ENCODE measurements at regions not wholly inside any gene's neighbourhood (a gene's known extent, or its start where the extent isn't known, plus 50 kb on each side); places are given as distances from the start of the nearest gene placed in this dataset.

DNA sequence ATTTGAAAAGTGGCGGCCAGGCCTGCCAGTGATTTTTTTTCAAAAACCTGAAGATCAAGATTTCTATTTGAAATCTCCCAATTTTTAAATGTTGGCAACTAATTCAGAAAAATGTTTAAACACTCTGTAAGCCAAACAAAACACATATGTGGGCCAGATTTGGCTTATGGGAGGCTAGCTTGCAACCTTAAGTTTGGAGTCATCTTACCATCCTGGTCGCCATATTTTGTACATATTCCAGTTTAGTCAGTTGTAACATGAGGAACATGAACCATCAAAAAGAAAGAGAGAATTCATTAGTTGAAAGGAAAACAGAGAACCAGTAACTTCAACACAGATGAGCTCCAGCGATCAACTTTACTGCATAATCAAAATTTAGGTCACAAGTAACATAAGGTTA, 115.4 kb downstream of the TMEM26 start:
- no peak for TF ChIP-seq ZBTB7A (IDR thresholded peaks at IDR 0.05; ENCODE audit: low read depth)
- TF ChIP-seq, protein P1, sequence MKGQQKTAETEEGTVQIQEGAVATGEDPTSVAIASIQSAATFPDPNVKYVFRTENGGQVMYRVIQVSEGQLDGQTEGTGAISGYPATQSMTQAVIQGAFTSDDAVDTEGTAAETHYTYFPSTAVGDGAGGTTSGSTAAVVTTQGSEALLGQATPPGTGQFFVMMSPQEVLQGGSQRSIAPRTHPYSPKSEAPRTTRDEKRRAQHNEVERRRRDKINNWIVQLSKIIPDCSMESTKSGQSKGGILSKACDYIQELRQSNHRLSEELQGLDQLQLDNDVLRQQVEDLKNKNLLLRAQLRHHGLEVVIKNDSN (IDR thresholded peaks at IDR 0.05), result no peak
- no peak for TF ChIP-seq EP300 (IDR thresholded peaks at IDR 0.05; ENCODE audit: borderline replicate concordance)
- no peak for TF ChIP-seq CEBPB (IDR thresholded peaks at IDR 0.05)
- no peak for TF ChIP-seq CREB1 (IDR thresholded peaks at IDR 0.05; ENCODE audit: low read depth)
- no peak for TF ChIP-seq NFIC (IDR thresholded peaks at IDR 0.05)
- no peak for TF ChIP-seq EGR1 (IDR thresholded peaks at IDR 0.05)

DNA sequence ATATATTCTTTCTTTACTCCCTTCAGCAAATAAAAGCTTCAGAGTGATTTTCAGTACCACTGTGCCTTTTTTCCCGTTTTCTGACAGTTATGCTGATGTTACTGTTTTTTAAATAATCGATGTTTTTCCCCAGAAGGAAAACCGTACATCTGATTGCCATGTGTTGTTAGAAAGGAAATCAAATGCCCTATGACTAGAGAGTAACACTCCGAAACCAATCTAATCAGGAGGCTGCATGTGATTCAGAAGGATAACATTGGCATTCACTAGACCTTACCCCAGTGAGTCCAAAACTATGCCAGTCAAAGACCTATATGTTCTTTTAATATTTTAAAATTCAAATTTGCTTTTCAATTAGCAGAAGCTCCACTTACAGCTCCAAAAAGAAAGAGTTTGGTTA, 116.3 kb downstream of the TMEM26 start:
- TF ChIP-seq CREB1 (IDR thresholded peaks at IDR 0.05; ENCODE audit: low read depth) (no peak), NFIC (IDR thresholded peaks at IDR 0.05) (no peak), EGR1 (IDR thresholded peaks at IDR 0.05) (no peak), TCF12 (IDR thresholded peaks at IDR 0.05; ENCODE audit: low read depth) (no peak), ZBTB7A (IDR thresholded peaks at IDR 0.05; ENCODE audit: low read depth) (no peak), RAD21 (IDR thresholded peaks at IDR 0.05; ENCODE audit: low read depth) (no peak)
- TF ChIP-seq, protein P2, sequence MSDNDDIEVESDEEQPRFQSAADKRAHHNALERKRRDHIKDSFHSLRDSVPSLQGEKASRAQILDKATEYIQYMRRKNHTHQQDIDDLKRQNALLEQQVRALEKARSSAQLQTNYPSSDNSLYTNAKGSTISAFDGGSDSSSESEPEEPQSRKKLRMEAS (IDR thresholded peaks at IDR 0.05), result no peak

DNA sequence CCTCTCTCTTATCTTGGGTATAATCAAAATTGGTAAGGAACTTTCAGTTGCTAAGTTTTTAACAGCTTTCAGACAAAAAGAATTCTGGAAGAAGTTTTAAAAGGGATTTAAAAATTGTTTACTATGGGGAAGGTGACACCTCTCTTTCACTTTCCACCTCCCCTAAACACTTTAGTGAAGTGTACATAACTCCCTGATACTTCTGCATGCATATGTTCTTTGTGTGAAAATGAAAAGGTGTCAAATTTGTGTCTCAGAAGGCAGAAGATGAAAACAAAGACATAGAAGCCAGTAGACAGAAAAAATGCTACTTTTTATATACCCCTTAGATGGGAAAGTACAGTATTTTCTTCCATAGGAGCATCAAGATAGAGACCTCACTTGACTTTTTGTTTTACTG, 117.8 kb downstream of the TMEM26 start:
- TF ChIP-seq, protein P3, sequence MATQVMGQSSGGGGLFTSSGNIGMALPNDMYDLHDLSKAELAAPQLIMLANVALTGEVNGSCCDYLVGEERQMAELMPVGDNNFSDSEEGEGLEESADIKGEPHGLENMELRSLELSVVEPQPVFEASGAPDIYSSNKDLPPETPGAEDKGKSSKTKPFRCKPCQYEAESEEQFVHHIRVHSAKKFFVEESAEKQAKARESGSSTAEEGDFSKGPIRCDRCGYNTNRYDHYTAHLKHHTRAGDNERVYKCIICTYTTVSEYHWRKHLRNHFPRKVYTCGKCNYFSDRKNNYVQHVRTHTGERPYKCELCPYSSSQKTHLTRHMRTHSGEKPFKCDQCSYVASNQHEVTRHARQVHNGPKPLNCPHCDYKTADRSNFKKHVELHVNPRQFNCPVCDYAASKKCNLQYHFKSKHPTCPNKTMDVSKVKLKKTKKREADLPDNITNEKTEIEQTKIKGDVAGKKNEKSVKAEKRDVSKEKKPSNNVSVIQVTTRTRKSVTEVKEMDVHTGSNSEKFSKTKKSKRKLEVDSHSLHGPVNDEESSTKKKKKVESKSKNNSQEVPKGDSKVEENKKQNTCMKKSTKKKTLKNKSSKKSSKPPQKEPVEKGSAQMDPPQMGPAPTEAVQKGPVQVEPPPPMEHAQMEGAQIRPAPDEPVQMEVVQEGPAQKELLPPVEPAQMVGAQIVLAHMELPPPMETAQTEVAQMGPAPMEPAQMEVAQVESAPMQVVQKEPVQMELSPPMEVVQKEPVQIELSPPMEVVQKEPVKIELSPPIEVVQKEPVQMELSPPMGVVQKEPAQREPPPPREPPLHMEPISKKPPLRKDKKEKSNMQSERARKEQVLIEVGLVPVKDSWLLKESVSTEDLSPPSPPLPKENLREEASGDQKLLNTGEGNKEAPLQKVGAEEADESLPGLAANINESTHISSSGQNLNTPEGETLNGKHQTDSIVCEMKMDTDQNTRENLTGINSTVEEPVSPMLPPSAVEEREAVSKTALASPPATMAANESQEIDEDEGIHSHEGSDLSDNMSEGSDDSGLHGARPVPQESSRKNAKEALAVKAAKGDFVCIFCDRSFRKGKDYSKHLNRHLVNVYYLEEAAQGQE (IDR thresholded peaks at IDR 0.05; ENCODE audit: low read depth), result no peak
- TF ChIP-seq NFIC (IDR thresholded peaks at IDR 0.05) (no peak), TCF12 (IDR thresholded peaks at IDR 0.05; ENCODE audit: low read depth) (no peak), EP300 (IDR thresholded peaks at IDR 0.05; ENCODE audit: borderline replicate concordance) (no peak), EGR1 (IDR thresholded peaks at IDR 0.05) (no peak), YY1 (IDR thresholded peaks at IDR 0.05; ENCODE audit: low read depth) (no peak), ZBTB7A (IDR thresholded peaks at IDR 0.05; ENCODE audit: low read depth) (no peak), FOXM1 (IDR thresholded peaks at IDR 0.05; ENCODE audit: borderline replicate concordance, low read depth) (no peak), RAD21 (IDR thresholded peaks at IDR 0.05; ENCODE audit: low read depth) (no peak), CEBPB (IDR thresholded peaks at IDR 0.05) (no peak), CREB1 (IDR thresholded peaks at IDR 0.05; ENCODE audit: low read depth) (no peak), TAF1 (IDR thresholded peaks at IDR 0.05; ENCODE audit: low read depth) (no peak), TEAD4 (IDR thresholded peaks at IDR 0.05) (no peak)
- TF ChIP-seq, protein P1 (IDR thresholded peaks at IDR 0.05), result no peak
- TF ChIP-seq, protein P2 (IDR thresholded peaks at IDR 0.05), result no peak

DNA sequence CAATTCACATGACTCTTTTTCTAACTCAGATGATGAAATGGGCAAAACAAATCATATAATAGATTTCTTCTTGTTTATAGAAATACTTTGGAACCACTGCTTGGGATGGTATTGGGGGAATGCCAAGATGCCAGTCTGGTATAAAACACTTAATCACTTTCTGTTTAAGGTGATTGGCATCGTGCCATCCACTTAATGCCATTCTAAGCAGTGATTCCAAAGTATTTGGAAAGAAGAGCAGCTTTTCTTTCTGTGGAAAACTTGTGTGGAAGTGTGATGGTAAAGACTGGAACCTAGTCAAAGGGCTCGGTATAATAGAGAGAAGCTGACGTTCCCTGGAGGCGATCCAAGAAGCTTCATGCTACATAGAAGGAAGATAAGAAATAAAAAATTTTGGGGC, 120.6 kb downstream of the TMEM26 start:
- no peak for TF ChIP-seq TAF1 (IDR thresholded peaks at IDR 0.05; ENCODE audit: low read depth)
- TF ChIP-seq, protein P2 (IDR thresholded peaks at IDR 0.05), result no peak
- TF ChIP-seq, protein P1 (IDR thresholded peaks at IDR 0.05), result no peak
- no peak for TF ChIP-seq EP300 (IDR thresholded peaks at IDR 0.05; ENCODE audit: borderline replicate concordance)
- TF ChIP-seq RAD21 (IDR thresholded peaks at IDR 0.05; ENCODE audit: low read depth), result no peak
- TF ChIP-seq, protein P3 (IDR thresholded peaks at IDR 0.05; ENCODE audit: low read depth), result no peak
- TF ChIP-seq YY1 (IDR thresholded peaks at IDR 0.05; ENCODE audit: low read depth), result no peak
- TF ChIP-seq CREB1 (IDR thresholded peaks at IDR 0.05; ENCODE audit: low read depth), result no peak
- TF ChIP-seq CEBPB (IDR thresholded peaks at IDR 0.05), result no peak
- no peak for TF ChIP-seq ZBTB7A (IDR thresholded peaks at IDR 0.05; ENCODE audit: low read depth)
- TF ChIP-seq FOXM1 (IDR thresholded peaks at IDR 0.05; ENCODE audit: borderline replicate concordance, low read depth), result no peak
- no peak for TF ChIP-seq NFIC (IDR thresholded peaks at IDR 0.05)
- no peak for TF ChIP-seq TCF12 (IDR thresholded peaks at IDR 0.05; ENCODE audit: low read depth)
- TF ChIP-seq EGR1 (IDR thresholded peaks at IDR 0.05), result no peak
- TF ChIP-seq TEAD4 (IDR thresholded peaks at IDR 0.05), result no peak

DNA sequence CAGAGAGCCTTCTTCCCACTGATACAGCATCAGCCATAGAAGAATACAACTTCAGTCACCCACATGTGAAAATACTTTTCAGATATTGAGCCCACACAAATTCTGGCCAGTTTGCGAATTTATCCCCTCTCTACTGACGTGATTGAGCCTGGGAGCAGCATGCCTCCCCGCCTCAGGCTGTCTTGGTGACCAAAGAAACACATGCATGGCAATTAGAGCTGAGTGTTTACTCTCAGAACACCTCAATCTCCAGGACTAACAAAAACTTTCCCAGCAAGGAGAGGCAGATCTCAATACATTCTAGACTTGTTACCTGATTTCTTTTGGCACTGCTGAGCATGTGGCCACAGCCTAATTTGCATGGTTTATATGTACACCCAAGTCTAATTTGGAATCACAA, 122.5 kb downstream of the TMEM26 start:
- TF ChIP-seq TAF1 (IDR thresholded peaks at IDR 0.05; ENCODE audit: low read depth) (no peak), EP300 (IDR thresholded peaks at IDR 0.05; ENCODE audit: borderline replicate concordance) (no peak), YY1 (IDR thresholded peaks at IDR 0.05; ENCODE audit: low read depth) (no peak), EGR1 (IDR thresholded peaks at IDR 0.05) (no peak), TCF12 (IDR thresholded peaks at IDR 0.05; ENCODE audit: low read depth) (no peak), RAD21 (IDR thresholded peaks at IDR 0.05; ENCODE audit: low read depth) (no peak), TEAD4 (IDR thresholded peaks at IDR 0.05) (no peak)
- TF ChIP-seq, protein P2 (IDR thresholded peaks at IDR 0.05), result no peak
- TF ChIP-seq, protein P3 (IDR thresholded peaks at IDR 0.05; ENCODE audit: low read depth), result no peak
